K562 (cell line): ENCODE measurements at regions not wholly inside any gene's neighbourhood (a gene's known extent, or its start where the extent isn't known, plus 50 kb on each side); places are given as distances from the start of the nearest gene placed in this dataset.
A peak's percentile ranks its signal among the peaks of the same experiment; 100 is the strongest.

Experiments used
- BCLAF1 ChIP-seq, 2 experiments: fragments of 450-650 bp in 1 of 2; IDR thresholded peaks; 2 replicates each; pipeline ENCODE4 v1.6.1; 2011 to 2017; ENCODE audit warnings: low read depth in 2 of 2, antibody characterized with exemption in 1 of 2, borderline replicate concordance in 1 of 2, low read length in 1 of 2, mild to moderate bottlenecking in 1 of 2, mixed read lengths in 1 of 2; ENCODE audit not compliant: control insufficient read depth in 1 of 2
- BHLHE40 ChIP-seq: IDR thresholded peaks from 2 replicates; pipeline ENCODE4 v1.6.1; 2011; ENCODE audit warnings: low read length, improper control_type of control experiment
- CBX2 ChIP-seq: fragments of 200-600 bp; sonication (generic); IDR thresholded peaks from one replicate; pipeline ENCODE4 v1.6.1; 2012; ENCODE audit warnings: mild to moderate bottlenecking, low read length, inconsistent platforms; ENCODE audit not compliant: insufficient read depth, poor library complexity, severe bottlenecking
- EGR1 ChIP-seq: fragments of 450-650 bp; conservative IDR thresholded peaks from 2 replicates; pipeline ENCODE4 v1.6.1; 2017; ENCODE audit warnings: mild to moderate bottlenecking
- ERF ChIP-seq: fragments of 450-650 bp; formaldehyde crosslinking; IDR thresholded peaks from 2 replicates; pipeline ENCODE4 v1.4.0; 2020; ENCODE audit warnings: mild to moderate bottlenecking, mixed read lengths
- FOXA3 ChIP-seq, 2 experiments: fragments of 450-650 bp in 1 of 2; sonication (generic) in 1 of 2; formaldehyde crosslinking; IDR thresholded peaks in 1 of 2; conservative IDR thresholded peaks in 1 of 2; 2 replicates each; pipeline versions ENCODE4 v1.4.0 to v1.8.0; 2020 to 2022; ENCODE audit warnings: mild to moderate bottlenecking in 2 of 2, missing genetic modification reagents in 1 of 2
- GABPB1 ChIP-seq: sonication (generic); formaldehyde crosslinking; IDR thresholded peaks from 2 replicates; pipeline ENCODE4 v1.8.0; 2022; ENCODE audit warnings: mild to moderate bottlenecking, missing genetic modification reagents
- HIVEP1 ChIP-seq: fragments of 250-450 bp; sonication (Bioruptor Pico); IDR thresholded peaks from 2 replicates; pipeline ENCODE4 v1.4.0; 2020; ENCODE audit warnings: mild to moderate bottlenecking
- HMG20A ChIP-seq: fragments of 450-650 bp; formaldehyde crosslinking; conservative IDR thresholded peaks from 2 replicates; pipeline ENCODE4 v1.4.0; 2020; ENCODE audit warnings: mild to moderate bottlenecking, mixed read lengths
- MIER1 ChIP-seq: fragments of 450-650 bp; IDR thresholded peaks from 2 replicates; pipeline ENCODE4 v1.6.1; 2016; ENCODE audit warnings: antibody characterized with exemption, mild to moderate bottlenecking, low read depth
- PML ChIP-seq: IDR thresholded peaks from 2 replicates; pipeline ENCODE4 v1.6.1; 2012; ENCODE audit warnings: low read length, inconsistent platforms
- SMARCE1 ChIP-seq: fragments of 450-650 bp; IDR thresholded peaks from 2 replicates; pipeline ENCODE4 v1.7.1; 2016; ENCODE audit warnings: mild to moderate bottlenecking
- SNRNP70 ChIP-seq: fragments of 200-400 bp; formaldehyde crosslinking; optimal IDR thresholded peaks from 2 replicates; pipeline ENCODE3; 2017; ENCODE audit warnings: low read depth, low read length
- UBTF ChIP-seq, 2 experiments: IDR thresholded peaks; 2 replicates each; pipeline ENCODE4 v1.6.1; 2012; ENCODE audit warnings: improper control_type of control experiment in 2 of 2, low read depth in 2 of 2, low read length in 2 of 2, borderline replicate concordance in 1 of 2
- ZBTB1 ChIP-seq: sonication (generic); formaldehyde crosslinking; IDR thresholded peaks from 2 replicates; pipeline ENCODE4 v1.8.1; 2023; ENCODE audit warnings: missing genetic modification reagents, low read depth, mild to moderate bottlenecking, borderline replicate concordance
- ZNF639 ChIP-seq, 2 experiments: fragments of 200-800 bp in 1 of 2; sonication (Bioruptor generic) in 1 of 2; sonication (generic) in 1 of 2; formaldehyde crosslinking in 1 of 2; IDR thresholded peaks in 1 of 2; conservative IDR thresholded peaks in 1 of 2; 2 replicates each; pipeline versions ENCODE4 v1.5.0 to v1.6.1; 2016 to 2020; ENCODE audit warnings: missing compliant biosample characterization in 1 of 2, missing genetic modification characterization in 1 of 2, missing genetic modification reagents in 1 of 2
- TF ChIP-seq, protein P1 (sequence below): fragments of 250-450 bp; sonication (Bioruptor Pico); IDR thresholded peaks from 2 replicates; pipeline ENCODE4 v1.8.0; 2022; ENCODE audit warnings: inconsistent platforms

GRCh38 chr3:72032441-72033135 lies 247.6 kb upstream of the PROK2 start (continued):
- TF ChIP-seq ZNF639 (CRISPR knock-in tag; conservative IDR thresholded peaks at IDR 0.05 in 1 of 2, IDR thresholded peaks at IDR 0.05 in 1 of 2), result no peak
- no peak for TF ChIP-seq MIER1
- no peak for TF ChIP-seq ZBTB1
- TF ChIP-seq BHLHE40, result 0 out of 2 replicates have a peak, but pooled peaks have one; percentile 16
- TF ChIP-seq ERF (CRISPR knock-in tag), result no peak
- no peak for TF ChIP-seq SMARCE1
- no peak for TF ChIP-seq BCLAF1 (IDR thresholded peaks at IDR 0.05; ENCODE audit: borderline replicate concordance in 1 of 2, control insufficient read depth in 1 of 2, low read depth in 2 of 2, low read length in 1 of 2)
- no peak for TF ChIP-seq PML
- no peak for TF ChIP-seq GABPB1 (CRISPR knock-in tag)
- TF ChIP-seq, protein P1, sequence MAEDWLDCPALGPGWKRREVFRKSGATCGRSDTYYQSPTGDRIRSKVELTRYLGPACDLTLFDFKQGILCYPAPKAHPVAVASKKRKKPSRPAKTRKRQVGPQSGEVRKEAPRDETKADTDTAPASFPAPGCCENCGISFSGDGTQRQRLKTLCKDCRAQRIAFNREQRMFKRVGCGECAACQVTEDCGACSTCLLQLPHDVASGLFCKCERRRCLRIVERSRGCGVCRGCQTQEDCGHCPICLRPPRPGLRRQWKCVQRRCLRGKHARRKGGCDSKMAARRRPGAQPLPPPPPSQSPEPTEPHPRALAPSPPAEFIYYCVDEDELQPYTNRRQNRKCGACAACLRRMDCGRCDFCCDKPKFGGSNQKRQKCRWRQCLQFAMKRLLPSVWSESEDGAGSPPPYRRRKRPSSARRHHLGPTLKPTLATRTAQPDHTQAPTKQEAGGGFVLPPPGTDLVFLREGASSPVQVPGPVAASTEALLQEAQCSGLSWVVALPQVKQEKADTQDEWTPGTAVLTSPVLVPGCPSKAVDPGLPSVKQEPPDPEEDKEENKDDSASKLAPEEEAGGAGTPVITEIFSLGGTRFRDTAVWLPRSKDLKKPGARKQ (CRISPR knock-in tag), result no peak
- no peak for TF ChIP-seq HMG20A
- 0 out of 2 replicates have a peak, but pooled peaks have one; percentile 12 for TF ChIP-seq EGR1
- TF ChIP-seq HIVEP1 (CRISPR knock-in tag), result no peak
- no peak for TF ChIP-seq FOXA3 (CRISPR knock-in tag; conservative IDR thresholded peaks at IDR 0.05 in 1 of 2, IDR thresholded peaks at IDR 0.05 in 1 of 2)
- no peak for TF ChIP-seq UBTF (IDR thresholded peaks at IDR 0.05; ENCODE audit: borderline replicate concordance in 1 of 2, low read depth in 2 of 2, low read length in 2 of 2)
- TF ChIP-seq SNRNP70, result no peak
- no peak for TF ChIP-seq CBX2
